ENCODE measurements at regions not wholly inside any gene's neighbourhood (a gene's known extent, or its start where the extent isn't known, plus 50 kb on each side); places are given as distances from the start of the nearest gene placed in this dataset.
"Not testable (repeated sequence)": the region's sequence is repeated elsewhere in the genome, so short reads cannot be mapped to it uniquely, and the experiment has no call there.

DNA sequence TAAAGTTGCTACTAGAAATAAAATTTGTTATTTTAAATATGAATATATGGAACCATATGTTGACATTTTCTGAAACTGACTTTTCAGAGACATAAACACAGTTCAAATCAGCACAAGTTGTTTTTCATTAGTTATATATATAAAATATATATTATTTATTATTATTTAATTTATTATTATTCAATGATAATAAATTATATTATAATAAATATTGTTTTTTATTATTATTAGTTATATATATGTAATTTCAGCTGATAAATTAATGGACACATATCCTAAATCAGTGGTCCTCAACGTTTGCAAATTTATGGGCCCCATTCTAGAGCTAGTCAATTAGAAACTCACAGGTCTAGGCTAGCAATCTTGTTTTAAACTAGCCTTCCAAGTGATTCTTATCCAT lies 809.3 kb downstream of the C4orf33 start:
- DNase-seq = no peak

DNA sequence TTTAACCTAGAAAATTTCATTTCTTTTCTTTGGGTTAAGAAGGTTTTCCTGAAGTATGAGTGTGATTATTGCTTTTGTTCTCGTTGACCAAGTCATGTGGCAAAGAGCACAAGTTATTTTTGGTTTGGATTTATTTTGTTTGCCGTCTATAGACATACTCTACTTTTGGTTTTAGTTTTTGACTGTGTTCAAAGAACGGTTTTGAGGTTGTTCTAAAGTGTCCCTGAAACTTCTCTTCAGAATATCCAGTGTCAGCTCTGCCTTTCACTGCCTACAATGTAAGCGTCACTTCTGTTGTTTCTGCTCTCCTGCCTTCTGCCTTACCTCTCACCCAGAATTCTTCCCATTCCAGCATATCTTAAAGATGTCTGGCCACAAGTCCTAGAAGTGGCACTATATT lies 812.2 kb downstream of the C4orf33 start:
- DNase-seq = no peak

DNA sequence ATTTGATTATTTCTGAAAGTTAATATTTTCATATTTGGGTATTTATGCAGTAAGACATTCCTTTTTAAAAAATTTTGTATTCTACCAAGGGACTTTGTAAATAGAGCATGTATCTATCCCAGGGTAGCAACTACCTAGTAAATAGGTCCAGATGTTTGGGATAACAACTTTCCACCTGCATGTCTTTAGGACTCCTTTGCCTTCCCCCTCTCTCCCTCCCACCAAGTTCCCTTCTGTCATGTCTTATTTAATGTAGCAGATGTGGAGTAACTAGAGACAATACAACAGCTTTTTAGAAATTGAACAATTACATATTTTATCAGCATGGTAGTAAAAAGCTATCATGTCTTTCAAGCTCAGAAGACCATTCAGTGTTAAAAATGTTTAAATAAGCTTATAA lies 821.0 kb downstream of the C4orf33 start:
- no peak for DNase-seq

DNA sequence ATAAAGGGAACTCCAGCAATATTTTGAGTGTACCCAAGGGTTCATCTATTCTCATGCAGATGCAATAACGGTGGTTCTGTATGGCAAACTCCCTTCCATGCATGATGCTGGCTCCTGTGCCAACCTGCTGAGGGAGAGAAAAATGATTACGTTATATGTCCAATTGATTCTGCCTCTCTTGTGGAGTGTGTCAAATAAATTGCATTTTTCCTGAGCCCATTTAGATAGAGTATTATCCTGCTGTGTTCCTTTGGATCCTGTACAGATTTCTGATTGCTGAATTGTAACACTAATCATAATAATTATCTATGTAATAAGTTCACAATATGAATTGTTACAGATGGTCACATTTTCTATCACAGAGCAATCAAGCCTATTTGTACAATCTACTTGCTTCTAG lies 821.7 kb downstream of the C4orf33 start:
- peak; percentile 36 for DNase-seq

DNA sequence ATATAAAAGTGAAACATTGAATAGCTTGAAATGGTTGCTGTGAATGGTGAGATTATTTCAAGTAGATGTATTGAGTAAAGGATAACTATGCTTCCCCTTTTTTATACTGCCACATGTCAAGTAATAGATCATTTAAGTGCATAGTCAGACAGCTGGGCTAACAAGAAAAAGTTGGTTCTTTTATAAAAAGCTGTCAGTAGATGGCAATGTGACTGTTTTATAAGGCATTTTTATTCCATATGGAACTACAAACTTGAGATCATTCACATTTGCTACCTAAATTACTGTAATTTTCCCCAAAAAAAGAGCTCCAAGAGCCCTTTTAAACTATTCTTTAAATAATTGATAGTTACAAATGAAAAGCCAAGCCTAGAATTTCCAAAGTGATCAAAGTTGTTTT lies 831.0 kb downstream of the C4orf33 start:
- peak; percentile 19 for DNase-seq

DNA sequence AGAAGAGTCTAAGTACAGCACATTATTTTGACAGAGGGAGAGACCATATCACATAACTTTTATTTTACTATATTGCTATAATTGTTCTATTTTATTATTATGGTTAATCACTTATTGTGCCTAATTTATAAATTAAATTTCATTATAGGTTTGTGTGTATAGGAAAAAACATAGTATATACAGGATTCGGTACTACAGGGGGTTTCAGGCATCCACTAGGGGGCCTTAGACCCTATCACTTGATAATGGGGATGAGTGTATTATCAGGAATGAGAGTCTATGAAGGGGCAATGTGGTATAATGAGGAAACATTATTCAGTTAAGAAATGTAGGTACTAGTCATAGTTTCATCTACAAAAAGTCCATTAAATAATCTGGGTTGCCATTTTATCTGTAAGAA lies 833.1 kb downstream of the C4orf33 start:
- no peak for DNase-seq

DNA sequence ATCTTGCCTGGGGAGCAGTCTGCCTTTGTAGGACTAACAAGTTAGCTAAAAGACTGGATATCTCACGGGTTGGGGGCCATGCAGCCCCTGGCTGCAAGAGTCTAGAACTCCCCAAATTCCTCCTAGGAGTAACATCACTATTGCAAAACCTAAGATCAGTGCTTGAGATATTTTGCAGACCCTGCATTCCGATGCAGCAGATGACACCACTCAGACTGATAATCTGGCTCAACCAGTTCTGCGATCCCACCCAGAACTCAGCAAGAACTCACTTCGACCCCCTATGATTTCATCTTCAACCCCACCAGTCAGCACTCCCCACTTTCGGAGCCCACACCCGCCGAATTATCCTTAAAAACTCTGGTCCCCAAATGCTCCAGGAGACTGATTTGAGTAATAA lies 834.0 kb downstream of the C4orf33 start:
- no peak for DNase-seq

DNA sequence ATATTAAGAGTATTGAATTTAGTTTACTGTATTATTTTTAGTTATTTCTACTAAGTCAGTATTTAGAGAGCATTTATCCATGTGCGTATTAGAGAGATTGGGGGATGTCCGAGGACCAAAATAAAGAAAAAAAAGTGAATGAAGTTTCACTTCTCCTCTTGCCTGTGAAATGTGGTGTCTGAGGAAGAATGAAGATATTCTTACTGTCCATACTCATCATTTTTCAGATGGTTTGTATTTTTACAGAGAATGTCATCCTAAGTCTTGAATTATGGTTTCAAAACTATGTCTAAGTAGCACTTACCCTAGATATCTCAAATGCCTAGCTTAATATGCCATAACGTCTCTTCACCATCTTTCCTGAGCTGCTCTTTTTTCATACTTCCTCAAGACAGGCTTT lies 854.3 kb downstream of the C4orf33 start:
- DNase-seq = no peak

DNA sequence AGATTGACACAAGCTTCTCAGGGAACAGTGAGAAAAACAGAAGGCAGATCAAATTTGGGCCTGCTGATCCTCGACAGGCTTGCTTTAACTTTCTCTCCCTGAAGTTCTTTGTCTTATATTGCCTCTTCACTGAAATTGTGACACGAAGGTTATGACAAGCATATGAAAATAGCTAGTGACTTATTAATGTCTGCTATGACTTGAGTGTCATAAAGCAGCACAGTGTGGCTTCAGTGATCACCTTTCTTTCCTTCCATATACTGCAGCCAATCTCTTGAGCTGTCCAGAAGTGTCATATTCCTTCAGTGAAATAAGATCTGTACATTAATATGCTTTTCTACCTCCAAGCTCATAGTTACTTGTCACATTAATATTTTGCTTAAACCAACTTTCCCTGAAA lies 870.2 kb downstream of the C4orf33 start:
- DNase-seq = no peak

DNA sequence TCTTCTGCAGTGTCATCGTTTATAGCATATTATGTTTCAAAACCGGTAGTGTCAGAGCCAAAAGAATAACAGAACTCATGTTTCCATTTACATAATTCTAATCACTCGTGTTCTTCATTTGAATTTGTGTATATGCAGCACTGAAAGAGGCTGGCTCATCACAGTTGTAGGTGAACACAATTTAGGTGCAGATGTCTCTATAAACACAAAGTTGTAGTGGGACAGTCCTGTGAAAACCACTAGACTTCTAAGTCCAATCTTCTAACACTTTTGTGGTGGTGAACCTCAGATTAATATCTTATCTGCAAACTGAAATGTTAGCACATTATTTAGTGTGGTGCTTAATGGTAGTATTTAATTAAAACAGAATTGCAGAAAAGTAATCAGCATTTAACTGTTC lies 872.4 kb downstream of the C4orf33 start:
- DNase-seq = no peak

DNA sequence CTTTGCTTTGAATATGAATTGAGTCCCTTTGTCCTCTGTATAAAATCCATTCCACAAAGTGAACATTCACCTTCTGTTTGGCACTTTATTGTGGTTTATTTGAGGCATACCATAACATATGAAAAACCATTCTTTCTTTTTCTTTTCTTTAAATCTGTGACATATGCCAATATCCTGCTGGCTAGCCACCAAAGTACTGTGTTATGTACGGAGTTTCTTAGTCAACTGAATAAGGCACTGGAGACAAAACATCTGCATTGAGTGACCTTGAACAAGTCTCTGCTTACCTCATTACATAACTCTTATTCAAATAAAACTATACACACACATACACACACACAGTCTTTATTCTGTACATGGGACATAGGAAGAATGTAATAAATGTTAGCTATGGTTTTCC lies 872.8 kb downstream of the C4orf33 start:
- no peak for DNase-seq

DNA sequence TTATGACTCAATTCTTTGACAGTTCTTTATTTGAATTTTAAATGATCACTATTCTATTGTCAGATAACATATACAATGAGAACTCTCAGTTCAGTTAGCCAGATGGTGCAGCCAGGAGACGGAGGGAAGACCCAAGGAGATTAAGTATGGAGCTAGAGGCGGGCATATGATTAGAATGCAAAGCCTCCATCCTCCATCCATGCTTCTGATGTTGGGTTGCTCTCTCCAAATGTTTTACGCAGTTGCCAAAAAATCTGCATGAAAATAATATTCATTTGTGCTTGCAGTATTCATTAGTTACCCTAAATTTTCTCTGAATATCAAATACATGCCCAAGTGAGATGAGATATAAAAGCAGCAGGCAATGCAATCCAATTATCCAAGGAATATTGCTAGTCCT lies 874.8 kb downstream of the C4orf33 start:
- no peak for DNase-seq

DNA sequence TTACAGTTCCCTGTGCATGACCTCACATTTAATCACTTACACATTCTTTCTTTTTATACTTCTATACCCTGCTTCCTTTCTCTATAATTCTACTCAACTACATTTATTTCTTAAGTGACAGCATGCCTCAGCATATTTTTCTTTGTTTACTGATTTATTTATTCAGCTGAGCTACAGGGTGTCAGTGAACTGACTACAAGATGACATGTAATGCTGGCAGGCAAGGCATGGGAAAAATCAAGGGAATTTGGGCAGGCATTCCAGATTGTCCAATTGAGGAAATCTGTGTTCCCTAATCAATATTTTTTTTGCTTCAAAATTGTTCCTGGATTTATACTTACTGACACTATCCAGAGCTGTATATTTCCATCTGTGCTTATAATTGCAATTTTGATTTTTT lies 875.5 kb downstream of the C4orf33 start:
- DNase-seq = no peak

DNA sequence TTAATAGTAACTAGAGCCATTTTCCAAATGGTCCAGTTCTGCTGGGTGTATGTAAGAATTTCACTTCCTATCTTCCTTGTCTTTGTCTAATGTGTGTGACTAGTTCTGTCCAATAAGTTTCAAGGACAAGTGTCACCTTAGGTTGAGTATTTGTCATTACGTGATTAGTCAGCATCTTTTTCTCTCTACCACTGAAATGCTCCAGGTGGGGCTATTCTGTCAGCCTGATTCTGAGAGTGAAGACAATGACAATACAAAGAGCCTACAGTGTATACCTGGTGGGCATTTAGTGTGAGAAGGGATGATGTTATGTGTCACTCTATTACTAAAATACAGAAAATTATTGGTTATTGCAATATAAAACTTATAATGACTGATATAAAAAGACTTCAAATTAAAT lies 876.3 kb downstream of the C4orf33 start:
- peak; percentile 16 for DNase-seq

DNA sequence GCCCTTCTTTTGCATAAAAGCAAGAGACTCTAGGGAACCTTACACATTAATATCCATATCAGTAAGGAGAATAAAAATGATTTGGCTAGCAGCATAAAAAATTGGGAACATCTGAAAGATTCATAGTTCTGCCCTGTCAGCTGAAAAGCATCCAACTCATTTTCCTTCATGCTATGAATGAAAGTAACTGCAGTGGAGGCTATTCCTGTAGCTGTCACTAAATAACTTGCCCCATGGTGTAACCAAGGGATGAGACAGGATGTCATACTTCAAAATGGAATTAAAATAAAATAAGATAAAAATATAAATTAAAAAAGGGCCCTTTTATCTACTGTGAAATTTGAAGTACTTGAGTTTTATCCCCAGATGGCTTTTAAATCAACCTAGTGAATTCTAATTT lies 878.8 kb downstream of the C4orf33 start:
- no peak for DNase-seq

DNA sequence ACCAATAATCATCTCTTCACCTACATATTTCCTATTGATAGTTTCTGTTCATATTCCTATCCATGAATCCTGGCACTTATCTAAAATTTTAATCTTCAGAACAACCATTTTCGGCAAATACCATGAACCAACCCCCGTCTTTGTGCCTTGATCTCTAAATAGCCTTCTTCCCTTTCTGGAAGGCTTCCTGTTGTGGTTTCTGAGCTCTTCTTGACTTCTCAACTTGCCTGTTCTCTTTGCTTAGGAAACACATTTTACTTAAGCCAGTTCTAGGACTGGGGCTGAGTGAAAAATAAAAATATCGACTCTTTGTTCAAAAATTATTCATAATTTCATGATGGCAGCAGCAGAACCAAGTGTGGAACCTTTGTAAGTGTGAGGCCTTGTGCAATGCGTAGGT lies 882.4 kb downstream of the C4orf33 start:
- no peak for DNase-seq

DNA sequence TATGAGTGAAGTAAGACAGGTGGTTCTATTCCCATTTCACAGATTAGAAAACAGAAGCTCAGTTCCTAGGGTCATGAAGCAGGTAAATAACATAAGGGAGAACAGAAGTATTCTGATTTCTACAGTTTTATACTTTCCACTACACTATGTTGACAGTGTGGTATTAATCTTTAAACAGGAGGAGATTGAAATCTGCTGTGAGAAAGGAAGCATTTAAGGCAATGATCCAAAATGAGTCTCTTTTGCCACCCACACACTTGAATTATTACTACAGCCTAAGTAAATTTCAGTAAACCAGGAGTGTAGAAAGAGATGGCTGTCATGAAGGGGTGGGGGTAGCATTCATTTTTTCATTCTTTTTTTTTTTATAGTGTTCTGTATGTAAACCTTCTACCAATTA lies 893.0 kb downstream of the C4orf33 start:
- DNase-seq = no peak

DNA sequence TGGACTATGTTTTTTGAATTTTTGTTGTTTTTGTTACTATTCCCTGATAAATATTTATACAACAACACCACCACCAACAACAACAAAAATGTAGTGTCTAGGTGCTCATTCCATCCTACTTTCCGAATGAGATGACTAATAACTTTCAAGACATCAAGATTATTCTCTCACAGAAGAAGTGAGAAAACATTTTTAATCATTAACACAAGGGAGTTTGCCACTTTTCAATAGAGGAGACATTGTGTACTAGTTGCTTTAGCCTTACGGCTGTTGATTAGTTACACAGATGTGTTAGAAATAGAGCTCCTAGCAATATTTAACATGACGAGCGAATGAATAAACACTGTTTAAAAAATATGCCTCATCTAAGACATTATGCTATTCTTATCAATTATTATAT lies 898.8 kb downstream of the C4orf33 start:
- no peak for DNase-seq

DNA sequence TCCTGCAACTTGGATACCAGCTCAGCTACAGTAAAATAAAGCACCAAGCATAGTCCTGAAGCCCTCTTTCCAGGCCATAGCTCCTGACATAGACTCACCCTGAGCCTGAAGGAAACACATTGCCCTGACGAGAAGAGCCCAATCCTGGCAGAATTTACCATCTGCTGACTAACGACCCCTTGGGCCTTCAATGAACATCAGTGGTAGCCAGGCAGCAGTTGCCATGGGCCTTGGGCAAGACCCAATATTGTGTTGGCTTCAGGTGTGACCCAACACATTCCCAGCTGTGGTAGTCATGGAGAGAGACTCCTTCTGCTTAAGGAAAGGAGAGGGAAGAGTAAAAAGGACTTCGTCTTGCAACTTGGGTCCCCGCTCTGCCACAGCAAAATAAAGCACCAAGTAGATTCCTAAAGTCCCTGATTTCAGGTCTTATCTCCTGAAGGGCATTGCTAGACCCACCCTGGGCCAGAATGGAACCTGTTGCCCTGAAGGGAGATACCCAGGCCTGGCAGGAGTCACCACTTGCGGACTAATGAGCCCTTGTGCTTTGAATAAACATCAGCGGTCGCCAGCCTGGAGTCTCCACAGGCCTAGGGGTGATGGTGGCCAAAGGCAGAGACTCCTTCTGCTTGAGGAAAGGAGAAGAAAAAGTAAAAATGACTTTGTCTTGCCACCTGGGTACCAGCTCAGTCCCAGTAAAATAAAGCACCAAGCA lies 902.6 kb downstream of the C4orf33 start:
- no peak for DNase-seq

DNA sequence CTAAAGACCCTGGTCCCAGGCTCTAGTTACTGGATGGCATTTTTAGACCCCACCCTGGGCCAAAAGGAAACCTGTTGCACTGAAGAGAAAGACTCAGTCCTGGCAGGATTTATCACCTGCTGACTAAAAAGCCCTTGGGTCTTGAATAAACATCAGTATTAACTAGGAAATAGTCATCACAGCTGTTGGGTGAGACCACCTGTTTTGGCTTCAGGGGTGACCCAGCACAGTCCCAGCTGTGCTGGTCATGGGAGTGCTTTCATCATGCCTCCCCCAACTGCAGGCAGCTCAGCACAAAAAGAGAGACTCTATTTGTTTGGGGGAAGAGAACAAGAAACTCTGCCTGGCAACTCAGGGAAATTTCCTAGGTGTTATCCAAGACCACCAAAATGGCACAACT lies 903.2 kb downstream of the C4orf33 start:
- DNase-seq = no peak

DNA sequence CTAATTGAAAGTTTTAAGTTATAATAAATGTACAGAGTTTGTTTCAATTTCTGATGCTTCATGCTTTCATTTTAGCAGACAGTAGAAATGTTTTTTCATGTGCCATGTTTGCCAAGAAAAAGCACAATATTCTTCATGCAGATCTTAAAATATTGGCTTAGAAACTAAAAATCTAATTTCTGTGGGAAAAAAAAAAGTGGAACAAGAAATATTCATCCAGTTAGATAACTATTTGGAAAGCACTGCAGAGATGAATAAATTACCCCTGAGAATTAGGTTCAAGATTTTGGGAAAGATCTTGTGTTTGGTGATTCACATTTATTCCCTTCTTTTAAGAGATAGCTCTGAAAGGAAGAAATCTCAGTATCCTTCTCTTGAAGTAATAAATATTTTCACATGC lies 912.5 kb downstream of the C4orf33 start:
- no peak for DNase-seq

DNA sequence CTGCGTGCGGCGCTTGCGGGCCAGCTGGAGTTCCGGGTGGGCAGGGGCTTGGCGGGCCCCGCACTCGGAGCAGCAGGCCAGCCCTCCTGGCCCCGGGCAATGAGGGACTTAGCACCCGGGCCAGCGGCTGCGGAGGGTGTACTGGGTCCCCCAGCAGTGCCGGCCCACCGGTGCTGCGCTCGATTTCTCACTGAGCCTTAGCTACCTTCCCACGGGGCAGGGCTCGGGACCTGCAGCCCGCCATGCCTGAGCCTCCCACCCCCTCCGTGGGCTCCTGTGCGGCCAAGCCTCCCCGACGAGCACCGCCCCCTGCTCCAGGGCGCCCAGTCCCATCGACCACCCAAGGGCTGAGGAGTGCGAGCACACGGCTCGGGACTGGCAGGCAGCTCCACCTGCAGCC lies 916.9 kb downstream of the C4orf33 start:
- DNase-seq = not testable (repeated sequence)

DNA sequence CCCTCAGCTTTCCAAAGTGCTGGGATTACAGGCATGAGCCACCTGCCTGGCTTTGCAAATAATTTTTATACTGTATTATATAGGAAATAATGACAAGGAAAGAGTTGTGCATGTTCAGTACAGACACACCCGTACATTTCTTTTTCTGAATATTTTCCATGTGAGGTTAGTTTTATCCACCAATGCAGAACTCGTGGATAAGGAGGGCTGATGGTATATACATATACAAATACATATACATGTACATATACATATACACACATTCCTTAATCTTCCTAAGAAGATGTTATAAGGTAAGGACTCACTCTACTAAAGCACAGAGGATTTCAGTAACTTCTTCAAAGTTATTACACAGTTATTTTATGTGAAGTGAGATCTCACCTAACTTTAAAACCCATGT lies 925.8 kb downstream of the C4orf33 start:
- DNase-seq = no peak

DNA sequence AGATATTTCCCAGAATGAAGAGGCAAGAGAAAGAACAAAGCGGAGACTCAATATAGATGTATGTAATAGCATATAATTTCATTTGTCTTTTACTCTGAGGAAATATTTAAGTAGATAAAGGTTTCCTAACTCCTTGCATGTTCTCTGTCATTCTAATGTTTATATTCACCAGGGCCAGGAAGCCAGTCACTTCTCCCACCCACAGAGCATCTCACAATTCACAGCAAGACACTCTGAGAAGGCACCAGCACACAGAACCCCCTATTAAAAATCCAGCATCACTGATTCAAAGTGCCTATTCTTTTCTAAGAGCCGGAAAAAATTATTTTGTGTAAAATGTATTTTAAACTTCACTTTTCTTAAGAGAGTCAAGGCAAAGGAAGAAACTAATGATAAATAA lies 927.1 kb downstream of the C4orf33 start:
- DNase-seq = no peak

DNA sequence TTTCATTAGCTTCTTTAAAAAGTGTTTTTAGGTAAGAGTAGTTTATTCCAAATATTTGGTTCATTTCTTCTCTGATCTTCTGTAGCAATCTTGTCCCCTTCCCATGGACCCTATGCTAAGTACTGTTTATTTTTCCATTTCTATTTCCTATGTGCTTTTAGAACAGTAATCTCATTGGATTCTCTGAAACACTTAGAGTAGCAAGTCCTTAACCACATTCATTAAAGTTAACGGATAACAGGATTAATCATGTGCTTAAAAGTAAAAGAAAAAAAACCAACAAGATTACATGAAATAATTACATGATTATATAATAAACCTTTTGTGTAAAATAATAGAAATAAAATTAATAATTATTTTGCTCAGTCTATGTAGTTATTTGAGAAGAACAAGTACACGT lies 929.7 kb downstream of the C4orf33 start:
- peak; percentile 65 for DNase-seq

DNA sequence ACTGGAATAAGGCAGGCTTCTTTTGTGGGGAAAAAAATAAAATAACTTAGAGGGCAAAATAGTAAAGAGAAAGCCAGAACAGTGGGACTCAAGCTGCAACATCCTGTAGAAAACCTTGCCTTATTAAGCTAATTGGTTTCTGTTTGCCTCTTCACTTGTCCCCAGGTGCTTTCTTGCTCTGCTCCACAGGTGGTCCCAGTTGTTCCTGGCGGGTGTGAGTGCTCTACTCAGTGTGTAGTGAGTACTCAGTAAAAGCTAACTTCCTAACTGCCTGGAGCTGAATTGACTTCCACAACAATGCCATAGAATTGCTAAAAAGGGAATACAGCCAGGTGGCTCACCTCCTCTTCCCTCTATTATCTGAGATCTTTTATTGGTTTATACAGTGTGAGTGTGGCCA lies 930.2 kb downstream of the C4orf33 start:
- DNase-seq = peak; percentile 98
